GM21515 (cell line): ENCODE measurements at regions not wholly inside any gene's neighbourhood (a gene's known extent, or its start where the extent isn't known, plus 50 kb on each side); places are given as distances from the start of the nearest gene placed in this dataset.
"Not testable (repeated sequence)": the region's sequence is repeated elsewhere in the genome, so short reads cannot be mapped to it uniquely, and the experiment has no call there.

Source experiments
- ATAC-seq: cut with Tn5 transposase; IDR thresholded peaks from one replicate; pipeline ENCODE4 v1.9.1; 2021; ENCODE audit not compliant: unreplicated experiment

DNA sequence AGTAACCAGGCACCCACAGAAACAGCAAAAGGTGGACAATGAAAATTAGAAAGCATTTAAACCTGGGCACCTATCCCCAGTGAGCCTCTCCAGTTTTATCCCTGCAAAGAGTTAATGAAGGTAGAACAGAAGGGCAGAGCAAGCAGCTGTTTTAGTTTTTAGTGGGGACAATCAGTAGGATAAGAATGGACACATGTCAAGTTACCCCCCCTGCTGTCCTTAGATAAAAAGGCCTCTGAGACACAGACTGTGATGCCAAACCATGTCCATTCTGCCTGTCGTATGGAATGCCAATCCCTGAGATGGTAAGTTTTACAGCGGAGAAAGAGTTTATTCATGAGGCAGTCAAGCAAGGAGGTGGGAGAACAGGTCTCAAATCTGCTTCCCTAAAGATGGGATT lies 162.6 kb upstream of the AGR3 start:
- ATAC-seq: no peak

DNA sequence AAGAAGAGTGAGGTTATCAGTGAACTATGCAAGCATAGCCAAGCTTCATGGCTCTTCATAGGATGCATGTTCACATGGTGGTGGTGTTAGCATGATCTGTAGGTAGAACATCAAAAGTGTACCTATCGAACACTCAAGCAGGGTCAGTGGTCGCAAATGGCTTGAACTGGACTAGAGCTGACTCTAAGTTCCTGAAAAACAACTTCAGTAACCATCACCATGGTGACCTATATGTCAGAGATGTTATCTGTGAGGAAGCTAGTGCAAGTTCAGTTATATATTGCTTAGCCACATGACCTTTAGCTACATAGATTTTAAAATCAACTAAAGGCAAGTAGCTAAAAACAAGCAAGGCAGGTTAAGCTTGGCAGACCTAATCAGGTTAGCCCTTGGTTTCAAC lies 163.1 kb upstream of the AGR3 start:
- ATAC-seq: no peak

DNA sequence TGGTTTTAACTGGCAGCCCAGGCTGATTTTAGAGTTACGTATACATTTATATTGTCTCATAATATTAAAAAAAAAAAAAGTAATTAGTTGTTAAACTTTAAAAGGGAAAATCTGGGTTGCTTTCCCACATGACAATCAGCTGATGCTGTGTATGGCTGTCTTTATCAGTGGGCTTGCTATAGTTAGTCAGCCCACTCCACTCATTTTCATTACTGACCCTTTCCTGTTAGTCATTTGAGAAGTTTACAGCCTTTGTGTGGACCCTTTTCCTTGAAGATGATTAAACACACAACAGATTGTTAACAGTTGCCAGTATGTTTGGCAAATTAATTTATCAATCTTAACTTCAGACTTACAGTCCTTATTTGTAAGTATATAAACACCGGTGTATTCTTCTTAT lies 164.5 kb upstream of the AGR3 start:
- ATAC-seq: no peak

DNA sequence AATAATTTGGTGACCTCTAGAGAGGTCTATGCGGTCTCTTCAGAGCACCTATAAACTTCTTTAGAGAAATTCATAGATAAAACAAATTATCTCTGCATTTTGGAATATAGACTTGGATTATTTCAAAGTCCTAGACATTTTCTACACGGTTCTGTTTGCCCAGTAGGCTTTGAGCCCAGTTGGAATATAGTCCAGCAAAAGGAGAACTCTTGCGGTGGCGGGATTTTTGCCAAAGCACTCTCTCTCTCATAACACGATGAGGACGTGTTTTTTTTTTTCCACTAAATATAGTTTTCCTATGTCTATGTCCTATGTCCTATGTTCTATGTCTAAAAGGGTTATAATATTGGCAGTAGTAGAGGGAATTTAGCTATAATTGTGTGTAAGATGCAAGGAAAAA lies 164.9 kb upstream of the AGR3 start:
- no peak for ATAC-seq

DNA sequence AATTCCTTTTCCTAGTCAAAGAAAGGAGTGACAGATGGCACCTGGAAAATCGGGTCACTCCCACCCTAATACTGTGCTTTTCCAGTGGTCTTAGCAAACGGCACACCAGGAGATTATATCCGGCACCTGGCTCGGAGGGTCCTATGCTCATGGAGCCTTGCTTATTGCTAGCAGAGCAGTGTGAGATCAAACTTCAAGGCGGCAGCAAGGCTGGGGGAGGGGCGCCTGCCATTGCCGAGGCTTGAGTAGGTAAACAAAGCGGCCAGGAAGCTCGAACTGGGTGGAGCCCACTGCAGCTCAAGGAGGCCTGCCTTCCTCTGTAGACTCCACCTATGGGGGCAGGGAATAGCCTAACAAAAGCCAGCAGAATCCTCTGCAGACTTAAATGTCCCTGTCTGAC lies 171.4 kb upstream of the AGR3 start:
- ATAC-seq: not testable (repeated sequence)

DNA sequence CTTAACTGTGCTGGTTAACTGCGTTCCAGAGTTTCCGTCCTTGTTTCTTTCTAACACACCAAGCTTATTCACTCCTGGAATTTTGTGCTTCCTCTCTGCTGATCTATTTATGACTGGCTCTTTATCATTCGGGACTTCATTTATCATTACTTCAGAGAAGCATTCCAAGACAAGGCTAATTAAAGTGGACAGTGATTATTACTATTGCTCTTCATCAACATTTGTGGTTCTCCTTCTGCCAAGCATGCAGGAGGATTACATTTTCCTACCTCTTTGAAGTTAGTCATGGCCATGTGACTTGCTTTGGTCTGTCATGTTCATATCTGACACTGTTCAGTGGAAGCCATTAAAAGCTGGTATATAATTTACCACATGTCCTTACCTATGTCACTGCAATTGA lies 172.4 kb upstream of the AGR3 start:
- ATAC-seq: no peak

DNA sequence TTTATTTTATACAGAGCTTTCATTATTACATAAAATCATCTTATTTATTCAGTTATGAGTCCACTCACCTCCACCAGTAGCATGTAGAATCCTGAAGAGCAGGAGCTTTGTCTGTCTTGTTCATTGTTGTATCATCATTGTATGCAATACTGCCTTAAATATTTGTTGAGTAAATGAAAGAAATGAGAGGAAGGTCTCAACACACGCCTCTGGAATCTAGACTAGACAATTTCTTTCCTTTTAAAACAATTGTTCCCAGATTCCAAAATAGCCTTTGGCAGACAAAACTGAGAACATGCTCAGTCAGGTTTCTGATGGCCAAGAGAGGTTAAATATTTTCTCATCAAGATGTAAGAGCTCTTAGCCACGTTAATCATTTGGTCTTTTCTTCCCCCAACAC lies 173.1 kb upstream of the AGR3 start:
- no peak for ATAC-seq

DNA sequence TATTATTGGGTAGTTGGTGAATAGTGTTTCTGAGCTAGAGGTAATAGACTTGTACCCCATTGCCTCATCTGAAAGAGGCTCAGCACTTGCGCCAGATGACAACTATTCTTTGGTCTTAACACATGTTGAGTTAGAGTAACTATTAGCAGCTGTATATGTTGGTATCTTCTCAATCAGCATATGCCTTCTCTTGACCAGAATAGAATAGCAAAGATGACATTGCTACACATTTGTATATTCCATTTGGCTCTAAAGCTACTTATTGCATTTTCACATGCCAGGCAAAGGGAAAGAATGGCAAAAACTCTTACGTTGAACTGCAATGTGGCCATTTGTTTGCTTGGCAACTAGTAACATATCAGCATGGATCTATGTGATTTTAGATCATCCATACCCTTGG lies 173.8 kb upstream of the AGR3 start:
- no peak for ATAC-seq

DNA sequence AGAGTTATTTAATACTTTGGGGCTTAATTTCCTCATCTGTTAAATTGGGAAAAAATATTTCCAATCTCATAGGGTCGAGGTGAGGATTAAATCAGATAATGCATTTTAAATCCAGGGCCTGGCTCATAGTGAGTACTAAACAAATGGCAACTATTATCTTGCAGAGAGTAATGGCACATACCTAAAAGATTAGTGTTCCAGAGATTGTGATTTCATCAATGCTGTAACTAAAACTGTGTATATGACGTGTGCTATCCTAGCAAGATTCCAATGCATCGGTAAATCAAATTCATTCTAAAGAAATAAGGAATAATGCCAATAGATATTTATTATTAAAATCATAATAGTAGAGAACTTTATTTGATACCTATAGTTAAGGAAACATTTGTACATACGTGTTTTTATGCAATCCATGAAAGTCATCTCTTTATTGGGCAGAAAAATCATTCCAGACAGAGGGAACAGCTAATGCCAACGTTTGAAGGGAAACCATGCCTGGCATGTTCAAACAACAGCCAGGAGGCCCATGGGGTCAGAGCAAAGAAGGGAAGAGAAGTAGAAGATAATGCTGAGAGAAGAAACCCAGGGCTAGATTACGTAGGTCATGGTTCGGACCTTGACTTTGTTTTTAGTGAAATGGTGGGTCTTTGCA lies 174.8 kb upstream of the AGR3 start:
- ATAC-seq: no peak

DNA sequence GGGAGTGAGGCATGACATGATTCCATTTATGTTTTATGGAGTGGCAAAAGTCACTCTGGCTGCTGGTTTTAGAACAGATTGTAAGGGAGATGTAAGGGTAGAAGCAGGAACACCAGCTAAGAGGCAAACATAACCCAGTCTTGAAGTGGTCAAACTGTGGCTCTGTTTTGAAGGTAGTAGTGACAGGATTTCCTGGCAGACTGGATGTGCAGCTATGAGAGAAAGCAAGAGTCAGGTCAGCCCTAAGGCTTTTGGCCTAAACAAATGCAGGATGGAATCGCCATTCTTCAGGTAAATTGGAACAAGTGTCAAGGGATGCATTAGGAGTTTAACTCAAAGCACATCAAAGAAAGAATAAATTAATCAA lies 175.3 kb upstream of the AGR3 start:
- ATAC-seq: no peak

DNA sequence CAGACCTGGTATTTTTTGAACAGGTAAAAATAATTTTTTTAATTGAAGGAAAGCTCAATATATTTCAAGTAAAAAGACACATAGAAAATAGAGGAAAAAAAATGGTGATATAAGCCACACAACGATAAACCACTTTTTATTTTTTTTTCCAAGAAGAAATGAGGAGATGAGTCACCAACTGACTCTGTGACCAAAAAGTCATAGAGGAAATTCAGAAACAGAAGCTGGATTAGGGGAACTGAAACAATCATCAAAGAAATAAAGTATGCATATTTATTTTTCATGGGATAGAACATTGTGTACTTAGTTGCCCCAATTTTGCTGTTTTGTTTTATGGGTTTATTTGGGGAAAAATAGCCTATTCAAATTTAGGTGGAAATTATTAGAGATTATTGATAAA lies 176.8 kb upstream of the AGR3 start:
- ATAC-seq: peak; percentile 53

DNA sequence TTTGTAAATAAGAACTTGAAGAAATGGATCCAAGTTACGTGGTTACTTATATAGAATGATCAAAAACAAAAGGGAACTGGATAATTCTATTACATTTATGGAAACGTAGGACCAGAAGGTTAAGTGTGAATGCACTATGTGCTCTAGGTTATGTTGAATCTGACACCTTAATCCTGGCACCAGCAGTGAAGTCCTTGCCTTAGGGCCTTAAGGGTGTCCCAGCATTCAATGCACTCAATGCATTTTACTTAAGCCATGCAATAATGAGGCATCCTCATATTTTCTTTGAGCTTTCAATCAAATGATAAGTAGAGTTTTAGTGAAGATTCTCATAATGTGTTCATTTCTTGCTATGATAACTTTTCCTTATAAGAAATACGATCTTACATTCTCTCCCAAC lies 178.3 kb upstream of the AGR3 start:
- ATAC-seq: no peak

DNA sequence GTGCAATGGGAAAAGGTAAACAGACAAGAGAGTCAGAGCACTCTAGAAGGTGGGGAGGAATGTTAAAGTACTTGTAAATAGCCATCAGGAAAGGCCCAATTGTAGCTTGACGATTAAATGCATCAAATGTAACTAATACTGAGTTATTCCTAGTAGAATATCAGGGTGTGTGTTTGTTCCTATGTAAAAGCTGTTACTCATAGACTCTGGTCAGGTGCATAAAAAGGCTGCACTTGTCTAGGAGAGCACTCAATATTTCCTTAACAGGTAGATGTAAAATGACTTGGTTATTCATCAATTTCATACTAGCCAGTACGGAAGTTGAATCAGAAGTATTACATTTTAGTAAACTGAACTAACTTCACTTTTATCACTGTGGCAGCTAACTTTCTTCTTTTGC lies 179.7 kb upstream of the AGR3 start:
- no peak for ATAC-seq

DNA sequence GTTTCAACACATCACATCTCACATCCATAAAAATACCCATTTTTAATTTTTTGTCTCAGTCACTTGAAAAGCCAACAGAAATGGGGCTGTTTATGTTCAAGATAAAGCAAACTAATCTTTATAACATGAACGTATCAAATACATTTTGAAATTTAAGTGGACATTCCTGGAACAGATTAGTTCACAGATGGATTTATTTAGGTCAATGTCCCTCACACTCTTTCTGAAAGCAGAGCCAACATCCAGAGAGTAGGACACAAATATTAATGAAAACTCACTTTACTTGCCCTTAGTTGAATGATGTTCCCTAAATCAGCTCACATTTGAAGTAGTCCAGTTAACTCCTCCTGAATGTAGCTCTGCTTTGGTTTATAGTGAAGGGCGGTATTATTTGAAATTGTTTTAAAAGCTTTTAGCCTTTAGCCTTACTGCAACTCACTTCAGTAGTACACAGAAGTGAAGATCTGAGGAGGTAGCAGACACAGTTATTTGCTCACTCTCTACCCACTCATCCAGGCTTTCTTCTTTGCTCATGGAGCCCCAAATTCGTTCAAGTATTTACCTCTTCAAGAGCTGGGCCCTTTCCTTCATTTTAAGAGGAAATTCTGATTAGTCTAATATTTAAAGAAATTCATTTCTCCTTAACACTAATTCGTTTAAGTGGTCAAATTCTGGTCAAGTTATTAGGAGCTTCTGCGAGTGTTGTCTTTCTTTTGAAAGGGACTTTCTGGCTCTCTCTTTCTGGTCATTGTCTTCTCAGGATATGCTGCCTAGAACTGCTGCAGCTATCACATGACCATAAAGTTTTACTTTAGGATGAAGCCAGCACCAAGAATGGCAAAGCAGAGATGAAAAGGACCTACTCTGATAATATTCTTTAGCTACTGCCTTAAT lies 180.6 kb upstream of the AGR3 start:
- ATAC-seq: no peak

DNA sequence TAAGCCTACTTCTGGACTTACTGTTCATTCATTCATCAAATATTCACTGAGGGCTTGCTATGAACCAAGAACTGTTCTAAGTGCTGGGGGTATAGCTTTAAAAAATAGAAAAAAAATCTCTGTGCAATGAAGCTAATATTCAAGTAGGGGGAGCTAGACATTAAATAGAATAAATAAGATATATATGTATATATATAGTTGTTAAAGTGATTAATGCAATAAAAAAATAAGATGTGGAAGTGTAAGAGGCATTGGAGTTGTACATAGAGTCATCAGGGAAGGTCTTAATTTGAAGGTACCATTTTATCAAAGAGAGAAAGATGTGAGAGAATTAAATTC lies 181.2 kb upstream of the AGR3 start:
- ATAC-seq: no peak

DNA sequence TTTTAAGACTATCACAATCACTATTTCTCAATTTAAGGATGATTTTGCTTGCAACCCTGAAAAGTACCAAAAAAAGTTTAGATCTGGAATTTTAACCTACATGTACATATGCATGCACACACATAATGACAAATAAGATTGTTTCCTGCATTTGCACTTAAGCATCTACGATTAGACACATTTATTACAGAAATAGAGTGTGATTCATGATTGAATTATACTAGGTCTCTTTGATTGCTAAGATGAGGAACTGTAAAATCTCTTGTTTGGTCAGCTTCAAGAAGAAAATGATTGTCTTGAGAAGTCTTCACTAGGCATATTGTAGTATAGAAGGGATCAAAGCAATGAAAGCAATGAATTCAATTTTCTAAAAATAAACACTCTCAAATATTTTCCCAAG lies 185.9 kb upstream of the AGR3 start:
- no peak for ATAC-seq

DNA sequence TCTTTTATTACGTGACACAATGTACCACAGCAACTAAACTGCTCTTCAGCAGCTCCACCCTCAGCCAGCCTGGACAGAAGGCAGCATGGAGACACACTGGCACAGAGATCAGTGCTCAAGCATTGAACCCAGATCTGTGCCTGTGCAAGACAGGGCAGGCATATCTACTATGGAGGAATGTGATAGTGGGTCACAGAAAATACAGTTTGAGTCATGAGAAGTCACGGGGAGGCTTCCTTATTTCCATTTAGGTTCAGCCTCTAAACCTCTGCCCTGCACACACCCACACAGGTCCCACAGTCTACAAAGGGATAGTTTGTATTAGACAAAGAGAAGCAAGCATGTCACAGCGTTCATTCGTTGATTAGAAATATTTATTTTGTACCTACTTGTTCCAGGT lies 187.4 kb upstream of the AGR3 start:
- ATAC-seq: no peak

DNA sequence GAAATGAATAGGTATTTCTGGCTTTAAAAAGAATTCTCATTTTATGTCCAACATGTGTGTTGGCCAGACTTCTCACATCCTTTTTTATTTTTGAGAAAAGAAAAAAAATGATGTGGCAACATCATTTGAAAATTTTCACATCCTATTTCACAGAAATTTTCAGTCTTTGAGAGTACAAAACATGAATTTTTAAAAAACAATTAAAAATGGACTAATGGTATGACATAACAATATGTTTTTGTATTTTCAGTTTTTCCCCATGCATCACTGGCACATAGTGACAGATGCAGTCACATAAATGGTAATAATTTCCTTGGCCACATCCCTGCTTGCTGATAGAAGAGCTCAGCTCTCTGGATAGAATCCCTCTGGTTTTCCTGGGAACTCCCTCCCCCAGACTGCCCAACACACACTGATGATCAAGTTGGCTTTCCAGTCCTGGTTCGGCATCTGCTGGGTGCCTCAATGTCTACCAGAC lies 188.5 kb upstream of the AGR3 start:
- no peak for ATAC-seq

DNA sequence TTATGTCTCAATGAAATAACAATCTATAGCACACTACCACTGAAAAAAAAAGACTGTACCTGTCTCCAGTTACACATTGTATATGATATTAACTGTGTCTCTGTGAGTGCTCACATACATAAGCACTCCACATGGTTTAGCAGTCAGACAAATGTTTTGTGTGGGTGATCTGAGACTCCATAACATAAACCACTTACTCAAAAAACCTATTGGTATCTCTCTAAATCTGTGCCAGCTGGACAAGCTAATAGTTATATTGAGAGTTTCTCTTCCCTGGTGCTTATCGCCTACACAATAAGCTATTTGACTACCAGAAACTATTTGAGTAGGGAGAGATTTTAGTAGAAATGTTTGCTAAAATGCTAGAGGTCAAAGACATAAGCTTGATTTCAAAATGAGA lies 190.1 kb upstream of the AGR3 start:
- ATAC-seq: peak; percentile 68

DNA sequence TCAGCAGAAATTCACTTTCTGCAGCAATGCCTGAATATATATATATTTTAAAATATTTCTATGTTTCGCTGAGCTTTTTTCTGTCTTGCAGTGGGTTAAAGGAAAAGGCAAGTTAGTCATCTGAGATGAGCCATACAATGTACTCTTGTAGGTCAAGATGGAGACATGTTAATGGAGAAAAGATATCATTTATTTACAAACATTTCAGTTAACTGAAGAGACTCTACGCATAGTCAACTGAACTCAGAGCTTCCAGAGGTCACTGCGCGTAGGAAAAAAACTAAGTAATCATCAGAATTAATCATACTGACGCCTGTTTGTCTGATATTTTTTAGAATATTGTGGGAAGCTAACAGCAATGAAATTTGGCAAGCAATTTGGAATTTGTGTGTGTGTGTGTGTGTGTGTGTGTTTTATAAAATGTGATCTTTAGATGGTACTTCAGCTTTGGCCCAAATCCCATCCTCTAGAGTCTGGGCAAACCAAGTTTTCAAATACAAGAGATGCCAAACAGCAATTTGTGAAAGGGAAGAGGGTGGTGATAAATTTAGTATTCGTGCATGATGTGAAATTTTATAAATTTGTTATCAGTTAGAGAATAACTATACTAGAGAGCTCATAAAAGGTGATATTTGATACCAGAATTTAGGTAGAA lies 193.9 kb upstream of the AGR3 start:
- no peak for ATAC-seq

DNA sequence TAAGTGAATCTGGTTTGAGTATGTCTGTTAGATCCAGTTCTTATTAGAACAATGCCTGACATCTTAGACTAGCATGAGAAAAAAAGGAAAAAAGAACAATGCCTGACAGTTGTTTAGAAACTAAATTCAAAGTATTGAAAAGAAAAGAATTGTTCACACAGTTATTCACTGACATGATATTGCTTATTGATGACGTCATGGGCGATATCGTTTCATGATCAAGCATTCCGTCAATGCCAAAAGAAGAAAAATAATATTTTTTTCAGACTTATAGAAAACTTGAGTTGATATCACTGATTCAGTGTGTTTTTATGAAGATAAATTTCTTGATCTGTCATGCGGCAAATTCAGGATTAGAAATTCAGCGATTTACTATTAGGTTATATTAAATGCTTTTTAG lies 196.5 kb upstream of the AGR3 start:
- ATAC-seq: no peak
